NCI-H82 (cell line): ENCODE measurements at regions not wholly inside any gene's neighbourhood (a gene's known extent, or its start where the extent isn't known, plus 50 kb on each side); places are given as distances from the start of the nearest gene placed in this dataset.

Experiments used
- DNase-seq: peaks from one replicate; lab custom pipeline; 2025; lab: John Stamatoyannopoulos, UW

- no peak for DNase-seq
These were observed 356.0 kb downstream of the DUSP6 start for GRCh38 chr12:88996200-88996788.

GRCh38 chr12:88994971-88995370 is 357.3 kb downstream of the DUSP6 start:
- DNase-seq = no peak

GRCh38 chr12:88994537-88994936 is 357.8 kb downstream of the DUSP6 start:
- no peak for DNase-seq

GRCh38 chr12:88993651-88994050 is 358.6 kb downstream of the DUSP6 start:
- peak; percentile 50 for DNase-seq

GRCh38 chr12:88986056-88986455 is 366.2 kb downstream of the DUSP6 start:
- no peak for DNase-seq

GRCh38 chr12:88985631-88986030 is 366.7 kb downstream of the DUSP6 start:
- no peak for DNase-seq

- no peak for DNase-seq
These were observed 367.3 kb downstream of the DUSP6 start for GRCh38 chr12:88985011-88985410.

- no peak for DNase-seq
These were observed 369.6 kb downstream of the DUSP6 start for GRCh38 chr12:88982694-88983093.

- DNase-seq = no peak
These were observed 375.2 kb downstream of the DUSP6 start for GRCh38 chr12:88977115-88977514.

- no peak for DNase-seq
These were observed 378.3 kb downstream of the DUSP6 start for GRCh38 chr12:88973998-88974397.

- no peak for DNase-seq
These were observed 381.6 kb downstream of the DUSP6 start for GRCh38 chr12:88970740-88971139.

- no peak for DNase-seq
These were observed 383.2 kb downstream of the DUSP6 start for GRCh38 chr12:88969127-88969526.

- no peak for DNase-seq
These were observed 380.1 kb upstream of the KITLG start for GRCh38 chr12:88960213-88960878.

GRCh38 chr12:88958946-88959345 is 378.7 kb upstream of the KITLG start:
- DNase-seq = no peak

- DNase-seq = no peak
These were observed 377.9 kb upstream of the KITLG start for GRCh38 chr12:88958153-88958552.

- DNase-seq = no peak
These were observed 377.1 kb upstream of the KITLG start for GRCh38 chr12:88957358-88957757.

- DNase-seq = no peak
These were observed 375.3 kb upstream of the KITLG start for GRCh38 chr12:88955531-88955930.

- DNase-seq = no peak
These were observed 372.8 kb upstream of the KITLG start for GRCh38 chr12:88953029-88953586.

GRCh38 chr12:88952562-88952942 is 372.3 kb upstream of the KITLG start:
- no peak for DNase-seq

- no peak for DNase-seq
These were observed 371.7 kb upstream of the KITLG start for GRCh38 chr12:88951860-88952561.

- DNase-seq = no peak
These were observed 370.9 kb upstream of the KITLG start for GRCh38 chr12:88951177-88951576.

GRCh38 chr12:88947486-88948043 is 367.3 kb upstream of the KITLG start:
- DNase-seq = no peak
